SU-DHL-6 (cell line): ENCODE measurements at regions not wholly inside any gene's neighbourhood (a gene's known extent, or its start where the extent isn't known, plus 50 kb on each side); places are given as distances from the start of the nearest gene placed in this dataset.

Source experiments
- H2AFZ ChIP-seq: fragments of 200-600 bp; sonication (generic); 2 replicates; pipeline ENCODE4 v1.6.1; 2014; ENCODE audit warnings: low read depth, mild to moderate bottlenecking, moderate library complexity, mixed read lengths, antibody characterized with exemption, low read length; ENCODE audit not compliant: severe bottlenecking
- H3F3A ChIP-seq: fragments of 200-600 bp; shearing (Covaris generic); 2 replicates; pipeline ENCODE4 v1.6.0; 2016; ENCODE audit warnings: antibody characterized with exemption, mild to moderate bottlenecking; ENCODE audit not compliant: insufficient read depth
- H3K27ac ChIP-seq: fragments of 200-600 bp; sonication (generic); 2 replicates; pipeline ENCODE4 v1.5.1; 2016; ENCODE audit warnings: low read depth, mild to moderate bottlenecking, low read length, moderate library complexity, mixed read lengths
- H3K27me3 ChIP-seq: fragments of 200-600 bp; sonication (generic), shearing (Covaris generic); 2 replicates; pipeline ENCODE4 v1.6.0; 2014; ENCODE audit warnings: mild to moderate bottlenecking, low read length
- H3K36me3 ChIP-seq: fragments of 200-600 bp; sonication (generic); 2 replicates; pipeline ENCODE4 v1.6.1; 2014; ENCODE audit warnings: mild to moderate bottlenecking, low read length, mixed read lengths
- H3K4me2 ChIP-seq: fragments of 300-600, 200-600 bp; shearing (Covaris generic), sonication (generic); 2 replicates; pipeline ENCODE4 v1.6.0; 2014; ENCODE audit warnings: low read length, low read depth, mild to moderate bottlenecking; ENCODE audit not compliant: poor library complexity, severe bottlenecking
- H3K4me3 ChIP-seq: fragments of 200-600 bp; sonication (generic); 2 replicates; pipeline ENCODE4 v1.5.1; 2014; ENCODE audit warnings: antibody characterized with exemption, low read length, mild to moderate bottlenecking, mixed read lengths; ENCODE audit not compliant: insufficient read depth, poor library complexity, severe bottlenecking
- H3K79me2 ChIP-seq: fragments of 200-600 bp; sonication (generic); 2 replicates; pipeline ENCODE4 v1.6.1; 2014; ENCODE audit warnings: mild to moderate bottlenecking, low read length, moderate library complexity; ENCODE audit not compliant: insufficient read depth
- H3K9ac ChIP-seq: fragments of 200-600 bp; sonication (generic); 2 replicates; pipeline ENCODE4 v1.7.0; 2014; ENCODE audit warnings: mild to moderate bottlenecking, low read length
- H3K9me2 ChIP-seq: fragments of 200-600 bp; sonication (generic); replicated peaks from 2 replicates; pipeline ENCODE4 v1.6.1; 2014; ENCODE audit warnings: low read length; ENCODE audit not compliant: insufficient read depth
- H3K9me3 ChIP-seq: fragments of 200-600 bp; sonication (generic); 2 replicates; pipeline ENCODE4 v1.6.1; 2014; ENCODE audit warnings: low read length, mixed read lengths; ENCODE audit not compliant: insufficient read depth
- H4K20me1 ChIP-seq: fragments of 200-600 bp; sonication (generic); 2 replicates; pipeline ENCODE4 v1.6.1; 2014; ENCODE audit warnings: low read depth, mild to moderate bottlenecking, antibody characterized with exemption, low read length, moderate library complexity, mixed read lengths
- EZH2phosphoT487 ChIP-seq: fragments of 200-600 bp; sonication (generic), shearing (Covaris generic); conservative IDR thresholded peaks from 2 replicates; pipeline ENCODE4 v1.6.1; 2018; ENCODE audit warnings: mild to moderate bottlenecking, antibody characterized with exemption, low read length, moderate library complexity, mixed read lengths
- TF ChIP-seq, protein P1 (sequence below): fragments of 200-600 bp; sonication (generic); IDR thresholded peaks from one replicate; pipeline ENCODE4 v1.5.1; 2017; ENCODE audit warnings: antibody characterized with exemption, mild to moderate bottlenecking, low read length, moderate library complexity; ENCODE audit not compliant: insufficient read depth, poor library complexity, severe bottlenecking

DNA sequence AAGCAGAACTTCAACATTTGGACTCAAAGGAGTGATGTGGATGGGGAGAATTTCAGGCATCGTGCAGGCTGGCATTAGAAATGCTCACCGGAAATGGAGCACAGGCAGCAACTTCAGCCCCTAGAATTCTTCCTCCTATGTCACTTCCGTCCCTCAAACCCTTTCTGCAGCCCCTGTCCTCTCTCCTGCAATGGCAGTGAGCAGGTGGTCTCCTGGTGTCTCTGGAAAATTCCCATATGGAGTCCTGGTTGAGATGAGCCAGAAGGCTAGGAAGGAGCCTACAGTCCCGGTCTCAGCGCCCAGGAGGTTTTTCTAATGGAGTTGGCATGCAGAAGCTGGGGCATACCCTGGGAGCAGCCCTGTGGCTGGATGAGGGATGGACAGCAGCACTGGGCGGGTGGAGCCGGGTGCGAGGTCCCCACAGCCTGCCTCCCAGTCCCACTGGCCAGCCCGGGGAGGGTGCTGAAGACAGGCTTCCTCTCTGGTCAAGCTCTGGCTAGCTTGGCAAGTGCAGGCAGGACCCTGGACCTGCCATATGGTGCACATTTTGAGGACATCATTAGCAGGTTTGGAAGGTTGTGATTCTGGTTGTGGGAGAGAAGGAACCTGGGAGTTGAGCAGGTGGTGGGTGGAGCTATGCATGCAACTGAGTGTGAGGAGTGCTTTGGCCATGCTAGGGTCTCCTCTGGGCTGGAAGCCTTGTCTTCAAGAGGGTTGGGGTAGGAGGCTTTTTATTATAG, 59.8 kb upstream of the B3GAT1 start:
- no peaks in the 10 kb centered on the region for H3F3A ChIP-seq
- no peaks in the 10 kb centered on the region for H3K79me2 ChIP-seq
- H3K27me3 ChIP-seq, result no peaks in the 10 kb centered on the region
- no peaks in the 10 kb centered on the region for H3K9me2 ChIP-seq
- no peak overlapping the region for H3K27ac ChIP-seq
- no peak overlapping the region for H3K9ac ChIP-seq
- H4K20me1 ChIP-seq, result no peaks in the 10 kb centered on the region
- no peak overlapping the region for H3K4me3 ChIP-seq
- no peaks in the 10 kb centered on the region for H3K36me3 ChIP-seq
- no peak overlapping the region for H2AFZ ChIP-seq
- no peak for TF ChIP-seq EZH2phosphoT487
- TF ChIP-seq, protein P1, sequence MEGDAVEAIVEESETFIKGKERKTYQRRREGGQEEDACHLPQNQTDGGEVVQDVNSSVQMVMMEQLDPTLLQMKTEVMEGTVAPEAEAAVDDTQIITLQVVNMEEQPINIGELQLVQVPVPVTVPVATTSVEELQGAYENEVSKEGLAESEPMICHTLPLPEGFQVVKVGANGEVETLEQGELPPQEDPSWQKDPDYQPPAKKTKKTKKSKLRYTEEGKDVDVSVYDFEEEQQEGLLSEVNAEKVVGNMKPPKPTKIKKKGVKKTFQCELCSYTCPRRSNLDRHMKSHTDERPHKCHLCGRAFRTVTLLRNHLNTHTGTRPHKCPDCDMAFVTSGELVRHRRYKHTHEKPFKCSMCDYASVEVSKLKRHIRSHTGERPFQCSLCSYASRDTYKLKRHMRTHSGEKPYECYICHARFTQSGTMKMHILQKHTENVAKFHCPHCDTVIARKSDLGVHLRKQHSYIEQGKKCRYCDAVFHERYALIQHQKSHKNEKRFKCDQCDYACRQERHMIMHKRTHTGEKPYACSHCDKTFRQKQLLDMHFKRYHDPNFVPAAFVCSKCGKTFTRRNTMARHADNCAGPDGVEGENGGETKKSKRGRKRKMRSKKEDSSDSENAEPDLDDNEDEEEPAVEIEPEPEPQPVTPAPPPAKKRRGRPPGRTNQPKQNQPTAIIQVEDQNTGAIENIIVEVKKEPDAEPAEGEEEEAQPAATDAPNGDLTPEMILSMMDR, result no peak
- no peaks in the 10 kb centered on the region for H3K9me3 ChIP-seq
- no peak overlapping the region for H3K4me2 ChIP-seq

DNA sequence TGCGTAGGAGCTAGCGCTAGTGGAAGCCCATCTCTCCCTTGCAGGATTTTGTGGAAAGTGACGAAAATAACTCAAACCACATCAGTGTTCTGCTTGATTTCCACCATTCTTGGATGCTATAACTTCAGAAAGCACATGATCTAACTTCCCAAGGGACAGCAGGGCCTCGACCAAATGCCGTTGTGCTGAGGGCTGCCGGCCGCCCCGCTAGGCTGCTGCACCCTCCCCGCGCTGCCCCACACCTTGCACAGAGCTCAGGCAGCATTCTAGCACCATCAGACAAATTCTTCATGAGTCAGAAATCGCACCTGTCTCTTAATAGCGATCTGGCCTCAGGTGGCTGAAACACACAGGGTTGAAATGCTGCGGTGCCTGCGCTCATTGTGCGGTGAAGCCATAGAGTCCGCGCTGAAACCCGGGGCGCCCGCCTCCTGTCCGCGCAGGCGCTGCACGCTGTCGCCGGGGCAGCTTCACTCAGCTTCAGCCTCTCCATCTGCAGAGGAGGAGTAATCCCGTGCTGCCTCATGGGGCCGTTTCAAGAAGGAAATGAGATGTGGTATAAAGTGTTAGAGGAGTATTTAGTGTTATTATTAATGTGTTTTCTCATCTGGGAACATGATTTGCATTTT, 59.2 kb upstream of the B3GAT1 start:
- Histone ChIP-seq H4K20me1 (no peaks in the 10 kb centered on the region), H3K9ac (no peak overlapping the region), H3F3A (no peaks in the 10 kb centered on the region), H3K9me3 (no peaks in the 10 kb centered on the region), H3K27ac (no peak overlapping the region), H3K36me3 (no peaks in the 10 kb centered on the region), H3K4me3 (no peak overlapping the region), H3K9me2 (no peaks in the 10 kb centered on the region), H2AFZ (no peak overlapping the region), H3K4me2 (no peak overlapping the region), H3K27me3 (no peaks in the 10 kb centered on the region), H3K79me2 (no peaks in the 10 kb centered on the region)
- TF ChIP-seq, protein P1, result no peak
- no peak for TF ChIP-seq EZH2phosphoT487

DNA sequence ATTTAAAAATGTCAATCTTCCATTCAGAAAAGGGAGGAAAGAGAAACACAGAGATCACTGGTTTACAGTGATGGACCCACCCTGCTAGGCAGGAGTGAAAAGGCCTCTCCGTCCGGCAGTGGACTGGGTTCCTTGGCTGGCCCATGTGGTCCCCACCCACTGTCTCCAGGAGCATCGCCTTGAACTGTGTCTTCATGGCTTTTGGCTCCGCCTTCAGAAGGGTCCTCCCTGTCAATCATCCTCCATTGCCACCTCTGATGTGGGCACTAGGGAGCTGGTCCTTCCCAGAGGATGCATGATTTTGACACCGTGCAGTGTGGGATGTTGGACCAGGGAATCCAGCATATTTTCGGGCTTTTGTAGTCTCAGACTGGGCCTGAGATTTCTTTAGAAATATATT, 58.2 kb upstream of the B3GAT1 start:
- Histone ChIP-seq H3K9me3 (no peaks in the 10 kb centered on the region), H3K27ac (no peak overlapping the region), H3F3A (no peaks in the 10 kb centered on the region), H3K4me2 (no peak overlapping the region), H3K4me3 (no peak overlapping the region), H4K20me1 (no peaks in the 10 kb centered on the region), H3K9me2 (no peaks in the 10 kb centered on the region), H3K27me3 (no peaks in the 10 kb centered on the region), H3K9ac (no peak overlapping the region), H3K79me2 (no peaks in the 10 kb centered on the region), H2AFZ (no peak overlapping the region), H3K36me3 (no peaks in the 10 kb centered on the region)
- TF ChIP-seq, protein P1, result no peak
- no peak for TF ChIP-seq EZH2phosphoT487
